ENCODE measurements at regions not wholly inside any gene's neighbourhood (a gene's known extent, or its start where the extent isn't known, plus 50 kb on each side); places are given as distances from the start of the nearest gene placed in this dataset.

DNA sequence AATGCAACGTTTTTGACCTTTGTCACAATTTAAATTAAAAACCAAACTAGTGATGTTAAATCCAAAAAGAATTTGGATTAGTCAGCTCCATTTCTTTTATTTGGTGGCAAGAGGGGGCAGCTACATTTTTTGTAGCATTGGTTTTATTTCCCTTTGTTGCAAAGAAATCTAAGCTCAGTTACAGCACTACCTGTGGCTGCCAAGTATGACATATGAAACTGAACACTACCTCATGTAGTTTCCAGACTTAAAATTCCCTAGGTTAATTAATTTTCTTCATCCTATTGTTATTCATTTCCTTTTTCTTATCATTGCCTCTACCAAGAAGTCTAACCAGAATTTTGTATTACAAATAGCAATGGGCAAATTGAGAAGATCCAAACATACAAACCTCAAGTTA, 393.5 kb downstream of the BRINP1 start:
- TF ChIP-seq, protein P1, sequence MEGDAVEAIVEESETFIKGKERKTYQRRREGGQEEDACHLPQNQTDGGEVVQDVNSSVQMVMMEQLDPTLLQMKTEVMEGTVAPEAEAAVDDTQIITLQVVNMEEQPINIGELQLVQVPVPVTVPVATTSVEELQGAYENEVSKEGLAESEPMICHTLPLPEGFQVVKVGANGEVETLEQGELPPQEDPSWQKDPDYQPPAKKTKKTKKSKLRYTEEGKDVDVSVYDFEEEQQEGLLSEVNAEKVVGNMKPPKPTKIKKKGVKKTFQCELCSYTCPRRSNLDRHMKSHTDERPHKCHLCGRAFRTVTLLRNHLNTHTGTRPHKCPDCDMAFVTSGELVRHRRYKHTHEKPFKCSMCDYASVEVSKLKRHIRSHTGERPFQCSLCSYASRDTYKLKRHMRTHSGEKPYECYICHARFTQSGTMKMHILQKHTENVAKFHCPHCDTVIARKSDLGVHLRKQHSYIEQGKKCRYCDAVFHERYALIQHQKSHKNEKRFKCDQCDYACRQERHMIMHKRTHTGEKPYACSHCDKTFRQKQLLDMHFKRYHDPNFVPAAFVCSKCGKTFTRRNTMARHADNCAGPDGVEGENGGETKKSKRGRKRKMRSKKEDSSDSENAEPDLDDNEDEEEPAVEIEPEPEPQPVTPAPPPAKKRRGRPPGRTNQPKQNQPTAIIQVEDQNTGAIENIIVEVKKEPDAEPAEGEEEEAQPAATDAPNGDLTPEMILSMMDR (conservative IDR thresholded peaks at IDR 0.05; ENCODE audit: low read length), result no peak
- TF ChIP-seq EZH2phosphoT487 (IDR thresholded peaks at IDR 0.05; ENCODE audit: borderline replicate concordance), result no peak
